CD14-positive monocyte (primary cell): ENCODE measurements at regions not wholly inside any gene's neighbourhood (a gene's known extent, or its start where the extent isn't known, plus 50 kb on each side); places are given as distances from the start of the nearest gene placed in this dataset.

Experiments
- DNase-seq, 3 donors: peaks; one replicate each; pipeline ENCODE4 v3.0.0-alpha.2; 2011 to 2022
- H2AFZ ChIP-seq: 2 replicates; pipeline ENCODE4 v1.6.0; 2012; ENCODE audit warnings: mild to moderate bottlenecking, low read depth, low read length, inconsistent platforms; ENCODE audit not compliant: insufficient read depth, poor library complexity, severe bottlenecking
- H3K27ac ChIP-seq, 2 donors: 1 replicate in 1 of 2; 2 replicates in 1 of 2; pipeline ENCODE4 v1.5.1; 2012 to 2013; ENCODE audit warnings: low read length in 2 of 2, control low read depth in 1 of 2, inconsistent platforms in 1 of 2, low read depth in 1 of 2, mild to moderate bottlenecking in 1 of 2
- H3K27me3 ChIP-seq, 2 donors: one replicate each; pipeline versions ENCODE4 v1.6.0 to v1.6.1; 2011 to 2013; ENCODE audit warnings: low read length in 2 of 2; ENCODE audit not compliant: control insufficient read depth in 2 of 2, insufficient read depth in 2 of 2
- H3K36me3 ChIP-seq, 2 donors: replicated peaks in 1 of 2; 1 replicate in 1 of 2; 2 replicates in 1 of 2; pipeline versions ENCODE4 v1.5.1 to v1.6.1; 2012 to 2013; ENCODE audit warnings: low read length in 2 of 2, control low read depth in 1 of 2, inconsistent platforms in 1 of 2, mild to moderate bottlenecking in 1 of 2; ENCODE audit not compliant: insufficient read depth in 2 of 2, control insufficient read depth in 1 of 2
- H3K4me1 ChIP-seq, 2 donors: 1 replicate in 1 of 2; 2 replicates in 1 of 2; pipeline versions ENCODE4 v1.5.1 to v1.6.1; 2012 to 2013; ENCODE audit warnings: low read length in 2 of 2, control low read depth in 1 of 2, inconsistent platforms in 1 of 2, mild to moderate bottlenecking in 1 of 2, moderate library complexity in 1 of 2; ENCODE audit not compliant: insufficient read depth in 2 of 2, control insufficient read depth in 1 of 2
- H3K4me2 ChIP-seq: replicated peaks from 2 replicates; pipeline ENCODE3; 2012; ENCODE audit warnings: low read length, moderate library complexity, mild to moderate bottlenecking; ENCODE audit not compliant: poor library complexity, severe bottlenecking; ENCODE audit errors: extremely low read depth
- H3K4me3 ChIP-seq, 3 experiments: fragments of 200-600 bp in 1 of 3; sonication (generic) in 1 of 3; replicated peaks in 1 of 3; 1 replicate in 2 of 3; 2 replicates in 1 of 3; pipeline ENCODE4 v1.5.1; 2011 to 2013; ENCODE audit warnings: low read length in 3 of 3, mild to moderate bottlenecking in 3 of 3, control low read depth in 2 of 3, low read depth in 2 of 3, inconsistent platforms in 1 of 3, moderate library complexity in 1 of 3
- H3K79me2 ChIP-seq: 2 replicates; pipeline ENCODE4 v1.6.0; 2012; ENCODE audit warnings: mild to moderate bottlenecking, control low read depth, inconsistent platforms, low read length, moderate library complexity; ENCODE audit not compliant: insufficient read depth
- H3K9ac ChIP-seq: 2 replicates; pipeline ENCODE4 v1.6.0; 2017; ENCODE audit warnings: low read length, mild to moderate bottlenecking; ENCODE audit not compliant: insufficient read depth, poor library complexity, severe bottlenecking
- H3K9me3 ChIP-seq, 2 donors: replicated peaks in 1 of 2; 1 replicate in 1 of 2; 2 replicates in 1 of 2; pipeline versions ENCODE4 v1.5.1 to v1.6.1; 2012 to 2013; ENCODE audit warnings: low read length in 2 of 2, control low read depth in 1 of 2; ENCODE audit not compliant: control insufficient read depth in 1 of 2, insufficient read depth in 1 of 2
- H4K20me1 ChIP-seq: 2 replicates; pipeline ENCODE4 v1.6.0; 2012; ENCODE audit warnings: mild to moderate bottlenecking, low read length, control low read depth, moderate library complexity; ENCODE audit not compliant: insufficient read depth
- H3K27ac Mint-ChIP-seq, 7 donors: one replicate each; pipeline ENCODE4 v1.8.0; 2020; ENCODE audit warnings: mild to moderate bottlenecking in 7 of 7, mixed read lengths in 7 of 7, moderate library complexity in 6 of 7, inconsistent platforms in 2 of 7
- H3K27me3 Mint-ChIP-seq, 3 donors: one replicate each; pipeline ENCODE4 v1.8.0; 2021 to 2022; ENCODE audit warnings: low read depth in 3 of 3, mild to moderate bottlenecking in 3 of 3, mixed read lengths in 3 of 3, moderate library complexity in 3 of 3, inconsistent platforms in 1 of 3
- H3K36me3 Mint-ChIP-seq, 2 donors: one replicate each; pipeline ENCODE4 v1.8.0; 2020; ENCODE audit warnings: mixed read lengths in 2 of 2, inconsistent platforms in 1 of 2, mild to moderate bottlenecking in 1 of 2
- H3K4me1 Mint-ChIP-seq: one replicate; pipeline ENCODE4 v1.8.0; 2020; ENCODE audit warnings: mild to moderate bottlenecking, mixed read lengths
- H3K4me3 Mint-ChIP-seq, 2 donors: one replicate each; pipeline ENCODE4 v1.8.0; 2020; ENCODE audit warnings: mild to moderate bottlenecking in 2 of 2, mixed read lengths in 2 of 2, moderate library complexity in 1 of 2
- H3K9me3 Mint-ChIP-seq, 7 donors: one replicate each; pipeline ENCODE4 v1.8.0; 2020 to 2022; ENCODE audit warnings: mixed read lengths in 7 of 7, mild to moderate bottlenecking in 6 of 7, moderate library complexity in 6 of 7, inconsistent platforms in 2 of 7
- WGBS: methylation state at CpG from one replicate; pipeline ENCODE4 v1.1.5; 2013; ENCODE audit warnings: missing lambda C conversion rate; ENCODE audit not compliant: insufficient coverage; 5-methylcytosine and 5-hydroxymethylcytosine counted together
- intact Hi-C, 2 donors: fragments of 100-400 bp; cut with micrococcal nuclease; formaldehyde crosslinking; loops; one replicate each; pipeline versions ENCODE4 v1.15.0 to v1.15.1; 2023
- TF ChIP-seq, protein P1 (sequence below): fragments of 200-600 bp; IDR thresholded peaks from one replicate; pipeline ENCODE4 v1.8.0; 2022; ENCODE audit warnings: antibody characterized with exemption, mild to moderate bottlenecking

DNA sequence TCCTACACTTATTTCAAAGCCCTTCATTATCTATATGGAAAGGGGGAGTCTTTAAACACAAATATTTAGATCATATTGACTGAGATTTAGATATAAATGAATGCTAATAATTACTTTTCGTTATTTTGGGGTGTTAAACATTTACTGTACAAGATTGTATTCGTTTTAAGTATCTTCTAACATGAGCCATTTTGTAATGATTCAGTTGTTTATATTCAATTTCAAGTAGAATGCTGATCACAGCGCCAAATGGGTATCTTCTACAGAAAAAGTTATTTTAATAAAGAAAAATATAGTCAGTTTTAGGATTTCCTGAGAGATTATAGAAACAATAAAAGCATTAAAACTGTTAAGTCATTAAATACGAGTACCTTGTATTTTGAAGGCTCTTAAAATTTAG is 104.5 kb upstream of the HNRNPU start:
- Histone ChIP-seq H3K9me3 (no peaks in the 10 kb centered on the region), H3K9ac (peak overlapping the region; percentile 100), H3K4me3 (peak overlapping the region in 1 of 3 experiments; percentile 85), H3K27me3 (no peaks in the 10 kb centered on the region), H2AFZ (peak overlapping the region; percentile 78), H3K4me2 (peak overlapping the region; percentile 82), H4K20me1 (no peaks in the 10 kb centered on the region), H3K36me3 (no peaks in the 10 kb centered on the region), H3K79me2 (peaks cover 17% of the 10 kb centered on the region), H3K4me1 (peaks cover 26 to 41% of the 10 kb centered on the region in 2 donors), H3K27ac (peak overlapping the region in 1 of 2 donors; percentile 100)
- H3K4me1 Mint-ChIP-seq = peaks cover 37% of the 10 kb centered on the region
- peaks cover 0 to 3% (median 0%) of the 10 kb centered on the region in 7 donors for H3K9me3 Mint-ChIP-seq
- no peaks in the 10 kb centered on the region for H3K36me3 Mint-ChIP-seq
- no peak for DNase-seq
- no peak overlapping the region for H3K4me3 Mint-ChIP-seq
- H3K27me3 Mint-ChIP-seq = peaks cover 0 to 1% (median 0%) of the 10 kb centered on the region in 3 donors
- H3K27ac Mint-ChIP-seq = peak overlapping the region; percentile 99 to 100 (median 100)
- TF ChIP-seq, protein P1, sequence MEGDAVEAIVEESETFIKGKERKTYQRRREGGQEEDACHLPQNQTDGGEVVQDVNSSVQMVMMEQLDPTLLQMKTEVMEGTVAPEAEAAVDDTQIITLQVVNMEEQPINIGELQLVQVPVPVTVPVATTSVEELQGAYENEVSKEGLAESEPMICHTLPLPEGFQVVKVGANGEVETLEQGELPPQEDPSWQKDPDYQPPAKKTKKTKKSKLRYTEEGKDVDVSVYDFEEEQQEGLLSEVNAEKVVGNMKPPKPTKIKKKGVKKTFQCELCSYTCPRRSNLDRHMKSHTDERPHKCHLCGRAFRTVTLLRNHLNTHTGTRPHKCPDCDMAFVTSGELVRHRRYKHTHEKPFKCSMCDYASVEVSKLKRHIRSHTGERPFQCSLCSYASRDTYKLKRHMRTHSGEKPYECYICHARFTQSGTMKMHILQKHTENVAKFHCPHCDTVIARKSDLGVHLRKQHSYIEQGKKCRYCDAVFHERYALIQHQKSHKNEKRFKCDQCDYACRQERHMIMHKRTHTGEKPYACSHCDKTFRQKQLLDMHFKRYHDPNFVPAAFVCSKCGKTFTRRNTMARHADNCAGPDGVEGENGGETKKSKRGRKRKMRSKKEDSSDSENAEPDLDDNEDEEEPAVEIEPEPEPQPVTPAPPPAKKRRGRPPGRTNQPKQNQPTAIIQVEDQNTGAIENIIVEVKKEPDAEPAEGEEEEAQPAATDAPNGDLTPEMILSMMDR = no peak
- no CpG with 5 or more reads among the region's 4 CpGs for WGBS
- intact Hi-C loops = loop anchor here (1.0 to 10.0 kb wide), 3 partner anchors 52 to 1636 kb away; no protein-coding TSS in a partner anchor

GRCh38 chr1:244968471-244968871 is 104.1 kb upstream of the HNRNPU start:
- Mint-ChIP-seq H3K9me3 (peaks cover 0 to 3% (median 0%) of the 10 kb centered on the region in 7 donors), H3K36me3 (no peaks in the 10 kb centered on the region), H3K4me1 (peaks cover 41% of the 10 kb centered on the region), H3K27me3 (peaks cover 0 to 1% (median 0%) of the 10 kb centered on the region in 3 donors), H3K27ac (peak overlapping the region; percentile 82 to 100 (median 100)), H3K4me3 (peak overlapping the region; percentile 62 to 69)
- Histone ChIP-seq H2AFZ (no peak overlapping the region), H3K9me3 (no peaks in the 10 kb centered on the region), H3K27ac (peak overlapping the region in 1 of 2 donors; percentile 100), H3K27me3 (no peaks in the 10 kb centered on the region), H3K36me3 (no peaks in the 10 kb centered on the region), H4K20me1 (no peaks in the 10 kb centered on the region), H3K4me1 (peaks cover 30 to 45% of the 10 kb centered on the region in 2 donors), H3K4me3 (no peak overlapping the region), H3K79me2 (peaks cover 17% of the 10 kb centered on the region), H3K9ac (peak overlapping the region; percentile 100), H3K4me2 (no peak overlapping the region)
- DNase-seq = no peak
- TF ChIP-seq, protein P1 = no peak
- no CpG with 5 or more reads among the region's 12 CpGs for WGBS
- intact Hi-C loops = loop anchor here (5.0 to 10.0 kb wide), 2 partner anchors 51 to 1636 kb away; no protein-coding TSS in a partner anchor
